Inflammatory macrophage treated with lipopolysaccharide for 4 hours (primary cell): ENCODE measurements at regions not wholly inside any gene's neighbourhood (a gene's known extent, or its start where the extent isn't known, plus 50 kb on each side); places are given as distances from the start of the nearest gene placed in this dataset.
"Not testable (repeated sequence)": the region's sequence is repeated elsewhere in the genome, so short reads cannot be mapped to it uniquely, and the experiment has no call there.

Experiments
- DNase-seq: peaks from one replicate; pipeline ENCODE4 v3.0.0-alpha.2; 2020

GRCh38 chr6:115798229-115798628 is 262.5 kb downstream of the FRK start:
- no peak for DNase-seq

- no peak for DNase-seq
Measured at GRCh38 chr6:115796829-115797228, 263.9 kb downstream of the FRK start.

GRCh38 chr6:115796061-115796460 is 264.6 kb downstream of the FRK start:
- DNase-seq: no peak

GRCh38 chr6:115783402-115784061 is 277.2 kb downstream of the FRK start:
- no peak for DNase-seq

- no peak for DNase-seq
Measured at GRCh38 chr6:115782612-115783011, 278.1 kb downstream of the FRK start.

- DNase-seq: no peak
Measured at GRCh38 chr6:115773741-115774140, 286.9 kb downstream of the FRK start.

GRCh38 chr6:115770851-115771250 is 289.8 kb downstream of the FRK start:
- DNase-seq: no peak

- DNase-seq: no peak
Measured at GRCh38 chr6:115768500-115768899, 292.2 kb downstream of the FRK start.

GRCh38 chr6:115767931-115768330 is 292.8 kb downstream of the FRK start:
- DNase-seq: no peak

- DNase-seq: no peak
Measured at GRCh38 chr6:115766745-115767462, 293.8 kb downstream of the FRK start.

GRCh38 chr6:115765966-115766365 is 294.7 kb downstream of the FRK start:
- no peak for DNase-seq

GRCh38 chr6:115759051-115759450 is 301.6 kb downstream of the FRK start:
- DNase-seq: no peak

- DNase-seq: no peak
Measured at GRCh38 chr6:115753446-115753845, 307.2 kb downstream of the FRK start.

- DNase-seq: no peak
Measured at GRCh38 chr6:115750946-115751345, 309.7 kb downstream of the FRK start.

- DNase-seq: no peak
Measured at GRCh38 chr6:115750292-115750691, 310.4 kb downstream of the FRK start.

GRCh38 chr6:115747719-115748118 is 313.0 kb downstream of the FRK start:
- no peak for DNase-seq

- DNase-seq: not testable (repeated sequence)
Measured at GRCh38 chr6:115746583-115746982, 314.1 kb downstream of the FRK start.

GRCh38 chr6:115740907-115741306 is 319.8 kb downstream of the FRK start:
- no peak for DNase-seq

GRCh38 chr6:115735610-115736009 is 325.1 kb downstream of the FRK start:
- no peak for DNase-seq

- DNase-seq: no peak
Measured at GRCh38 chr6:115733426-115733825, 327.3 kb downstream of the FRK start.

GRCh38 chr6:115729036-115729435 is 331.7 kb downstream of the FRK start:
- no peak for DNase-seq

- DNase-seq: no peak
Measured at GRCh38 chr6:115728171-115728570, 332.5 kb downstream of the FRK start.

GRCh38 chr6:115721564-115721963 is 339.1 kb downstream of the FRK start:
- DNase-seq: no peak

GRCh38 chr6:115720900-115721299 is 339.8 kb downstream of the FRK start:
- DNase-seq: no peak

- no peak for DNase-seq
Measured at GRCh38 chr6:115717472-115717871, 343.2 kb downstream of the FRK start.
